ENCODE measurements at regions not wholly inside any gene's neighbourhood (a gene's known extent, or its start where the extent isn't known, plus 50 kb on each side); places are given as distances from the start of the nearest gene placed in this dataset.

DNA sequence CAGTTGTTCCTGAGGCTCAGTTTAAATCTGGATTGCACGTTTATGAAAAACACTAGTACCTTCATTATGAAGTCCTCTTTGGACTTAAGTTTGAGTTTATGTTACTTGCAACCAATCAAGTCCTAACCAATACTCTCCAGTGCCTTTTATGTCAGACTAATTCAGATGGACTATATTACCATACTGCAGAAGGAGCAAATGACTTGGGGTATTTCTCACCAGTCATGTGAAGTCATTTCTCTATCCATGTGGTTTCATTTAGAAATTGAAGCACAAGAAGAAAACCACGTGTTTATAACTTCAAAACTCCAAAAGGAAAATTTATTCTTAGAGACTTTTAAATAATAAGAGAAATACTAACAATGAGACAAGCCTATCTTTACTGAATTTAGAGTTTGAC lies 201.6 kb downstream of the MBL2 start:
- intact Hi-C loops (cut with DNase I; ENCODE audit: low total_unique reads) = no loop called here
- Histone ChIP-seq H3K27ac (no peak overlapping the region), H3K4me3 (no peak overlapping the region), H3K27me3 (no peaks in the 10 kb centered on the region), H3K9me3 (no peaks in the 10 kb centered on the region), H3K4me1 (no peaks in the 10 kb centered on the region), H3K36me3 (no peaks in the 10 kb centered on the region)
- in situ Hi-C loops (cut with MboI; ENCODE audit: low pct_ligation_motif_present in 1 of 4, low pct_unique_long_range_greater_than_20kb in 1 of 4, low sequenced_read_pairs in 3 of 4) = no loop called here
- WGBS, 2 donors (ENCODE audit: low coverage in 1 of 2) = 42 to 70% methylated on average over 2 of the region's 2 CpGs
- TF ChIP-seq, protein P1, sequence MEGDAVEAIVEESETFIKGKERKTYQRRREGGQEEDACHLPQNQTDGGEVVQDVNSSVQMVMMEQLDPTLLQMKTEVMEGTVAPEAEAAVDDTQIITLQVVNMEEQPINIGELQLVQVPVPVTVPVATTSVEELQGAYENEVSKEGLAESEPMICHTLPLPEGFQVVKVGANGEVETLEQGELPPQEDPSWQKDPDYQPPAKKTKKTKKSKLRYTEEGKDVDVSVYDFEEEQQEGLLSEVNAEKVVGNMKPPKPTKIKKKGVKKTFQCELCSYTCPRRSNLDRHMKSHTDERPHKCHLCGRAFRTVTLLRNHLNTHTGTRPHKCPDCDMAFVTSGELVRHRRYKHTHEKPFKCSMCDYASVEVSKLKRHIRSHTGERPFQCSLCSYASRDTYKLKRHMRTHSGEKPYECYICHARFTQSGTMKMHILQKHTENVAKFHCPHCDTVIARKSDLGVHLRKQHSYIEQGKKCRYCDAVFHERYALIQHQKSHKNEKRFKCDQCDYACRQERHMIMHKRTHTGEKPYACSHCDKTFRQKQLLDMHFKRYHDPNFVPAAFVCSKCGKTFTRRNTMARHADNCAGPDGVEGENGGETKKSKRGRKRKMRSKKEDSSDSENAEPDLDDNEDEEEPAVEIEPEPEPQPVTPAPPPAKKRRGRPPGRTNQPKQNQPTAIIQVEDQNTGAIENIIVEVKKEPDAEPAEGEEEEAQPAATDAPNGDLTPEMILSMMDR (IDR thresholded peaks at IDR 0.05) = no peak
- TF ChIP-seq POLR2AphosphoS5 (IDR thresholded peaks at IDR 0.05) = no peak
- no peak for TF ChIP-seq EP300 (IDR thresholded peaks at IDR 0.05; ENCODE audit: low read depth)
- TF ChIP-seq POLR2A (IDR thresholded peaks at IDR 0.05) = no peak
- no peak for DNase-seq

DNA sequence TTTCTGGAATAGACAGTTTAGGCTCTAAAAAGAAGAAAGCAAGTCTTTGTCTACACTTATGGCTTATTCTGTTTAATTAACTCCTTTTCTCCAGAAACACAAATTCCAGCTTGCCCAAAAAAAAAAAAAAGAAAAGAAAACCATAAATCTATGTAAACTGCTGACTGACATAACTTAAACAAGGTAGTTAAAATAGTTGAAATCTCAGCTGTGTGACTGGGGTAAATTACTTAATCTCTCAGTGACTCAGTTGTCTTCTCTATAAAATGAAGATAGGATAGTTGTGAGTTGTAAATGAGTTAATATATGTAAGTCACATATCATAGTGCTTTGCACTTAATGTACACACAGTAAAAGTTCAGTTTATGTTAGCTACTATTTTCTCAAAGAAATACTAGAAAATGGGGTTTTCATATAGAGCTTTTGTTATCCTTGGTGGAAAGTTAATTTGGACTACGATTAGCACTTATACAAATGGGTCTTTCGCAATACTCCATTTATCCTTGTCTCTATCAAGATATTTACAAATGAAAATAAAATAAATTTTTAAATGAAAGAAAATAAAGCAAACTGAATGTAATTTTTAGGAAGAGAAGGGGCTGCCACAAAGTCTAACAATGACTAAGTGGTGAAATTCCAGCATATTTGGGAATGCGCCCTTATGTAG lies 200.9 kb downstream of the MBL2 start:
- no peaks in the 10 kb centered on the region for H3K4me1 ChIP-seq
- TF ChIP-seq POLR2AphosphoS5 (IDR thresholded peaks at IDR 0.05) (no peak), EP300 (IDR thresholded peaks at IDR 0.05; ENCODE audit: low read depth) (no peak), POLR2A (IDR thresholded peaks at IDR 0.05) (no peak)
- TF ChIP-seq, protein P1 (IDR thresholded peaks at IDR 0.05) = no peak
- no peaks in the 10 kb centered on the region for H3K27me3 ChIP-seq
- in situ Hi-C loops (cut with MboI; ENCODE audit: low pct_ligation_motif_present in 1 of 4, low pct_unique_long_range_greater_than_20kb in 1 of 4, low sequenced_read_pairs in 3 of 4) (no loop called here), intact Hi-C loops (cut with DNase I; ENCODE audit: low total_unique reads) (no loop called here)
- H3K4me3 ChIP-seq = no peak overlapping the region
- H3K9me3 ChIP-seq = no peaks in the 10 kb centered on the region
- H3K36me3 ChIP-seq = no peaks in the 10 kb centered on the region
- H3K27ac ChIP-seq = no peak overlapping the region
- no peak for DNase-seq
- WGBS, 2 donors (ENCODE audit: low coverage in 1 of 2) = 86 to 89% methylated on average over 3 of the region's 3 CpGs

DNA sequence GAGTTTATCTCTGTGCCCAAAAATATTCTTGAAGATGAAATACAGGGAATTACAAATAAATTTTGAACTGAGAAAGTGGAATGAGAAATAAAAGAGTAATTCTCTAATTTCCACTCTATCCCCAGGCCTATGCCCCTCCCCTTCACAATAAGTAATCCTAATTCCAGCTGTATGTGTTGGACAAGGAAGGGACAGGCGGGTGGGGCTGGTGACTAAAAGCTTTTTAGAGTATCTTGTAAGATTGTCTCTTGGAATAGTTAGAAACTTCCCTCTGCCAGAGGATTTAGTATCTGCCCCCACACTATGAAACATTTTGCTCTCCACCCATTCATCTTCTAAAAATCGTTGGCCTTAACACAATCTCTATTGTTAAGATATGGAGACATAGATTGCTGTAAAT lies 199.2 kb downstream of the MBL2 start:
- no peak overlapping the region for H3K27ac ChIP-seq
- 25 to 36% methylated on average over 1 to 2 of the region's 2 CpGs for WGBS, 2 donors (ENCODE audit: low coverage in 1 of 2)
- TF ChIP-seq POLR2AphosphoS5 (IDR thresholded peaks at IDR 0.05) (no peak), POLR2A (IDR thresholded peaks at IDR 0.05) (no peak), EP300 (IDR thresholded peaks at IDR 0.05; ENCODE audit: low read depth) (no peak)
- TF ChIP-seq, protein P1 (IDR thresholded peaks at IDR 0.05) = no peak
- no peaks in the 10 kb centered on the region for H3K9me3 ChIP-seq
- intact Hi-C loops (cut with DNase I; ENCODE audit: low total_unique reads) = no loop called here
- DNase-seq = no peak
- H3K27me3 ChIP-seq = no peaks in the 10 kb centered on the region
- H3K4me3 ChIP-seq = no peak overlapping the region
- in situ Hi-C loops (cut with MboI; ENCODE audit: low pct_ligation_motif_present in 1 of 4, low pct_unique_long_range_greater_than_20kb in 1 of 4, low sequenced_read_pairs in 3 of 4) = no loop called here
- no peaks in the 10 kb centered on the region for H3K36me3 ChIP-seq
- H3K4me1 ChIP-seq = no peaks in the 10 kb centered on the region

DNA sequence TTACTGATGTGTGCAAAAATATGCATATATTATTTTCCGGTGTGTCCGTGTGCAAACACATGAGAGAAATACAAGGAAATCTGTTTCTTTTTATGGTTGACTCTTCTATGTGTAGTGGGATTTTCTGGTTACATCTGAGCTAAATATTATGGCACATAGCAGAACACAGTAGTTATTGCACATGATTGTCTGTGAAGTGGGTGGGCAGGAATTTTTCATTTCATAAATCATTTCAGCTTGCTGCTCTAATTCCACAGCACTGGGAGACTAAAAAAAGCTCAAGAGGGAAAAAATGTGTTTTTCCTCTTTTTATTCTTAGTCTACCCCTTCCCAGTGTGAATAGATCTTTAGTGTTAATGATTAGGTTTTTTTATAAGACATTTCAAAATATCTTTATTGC lies 197.9 kb downstream of the MBL2 start:
- in situ Hi-C loops (cut with MboI; ENCODE audit: low pct_ligation_motif_present in 1 of 4, low pct_unique_long_range_greater_than_20kb in 1 of 4, low sequenced_read_pairs in 3 of 4) (no loop called here), intact Hi-C loops (cut with DNase I; ENCODE audit: low total_unique reads) (no loop called here)
- Histone ChIP-seq H3K9me3 (no peaks in the 10 kb centered on the region), H3K4me1 (no peaks in the 10 kb centered on the region), H3K27me3 (no peaks in the 10 kb centered on the region), H3K4me3 (no peak overlapping the region), H3K36me3 (no peaks in the 10 kb centered on the region), H3K27ac (no peak overlapping the region)
- DNase-seq = no peak
- 69 to 75% methylated on average over 2 of the region's 2 CpGs for WGBS, 2 donors (ENCODE audit: low coverage in 1 of 2)
- TF ChIP-seq, protein P1 (IDR thresholded peaks at IDR 0.05) = no peak
- TF ChIP-seq POLR2A (IDR thresholded peaks at IDR 0.05) (no peak), POLR2AphosphoS5 (IDR thresholded peaks at IDR 0.05) (no peak), EP300 (IDR thresholded peaks at IDR 0.05; ENCODE audit: low read depth) (no peak)

Measured in transverse colon (tissue), 4 donors.